K562 (cell line): ENCODE measurements at regions not wholly inside any gene's neighbourhood (a gene's known extent, or its start where the extent isn't known, plus 50 kb on each side); places are given as distances from the start of the nearest gene placed in this dataset.
"Not testable (repeated sequence)": the region's sequence is repeated elsewhere in the genome, so short reads cannot be mapped to it uniquely, and the experiment has no call there.

Experiments used
- ATAC-seq: fragments of 200-7000 bp; cut with Tn5 transposase; 3 replicates; pipeline ENCODE4 v1.9.1; 2020; ENCODE audit warnings: moderate library complexity
- BruUV-seq: library from RNA; stranded (reverse); fragments of 400-500 nt; replicated peaks from 2 replicates; lab custom pipeline; 2021; lab: Mats Ljungman, UMichigan
- CTCF ChIA-PET: fragments of 300-600 bp; formaldehyde crosslinking; extraction: SDS; loops from one replicate; lab custom pipeline; 2021; ENCODE audit warnings: low intra/inter-chr PET ratio; lab: Yijun Ruan, JAX
- POLR2A ChIA-PET: fragments of 300-600, 350-650 bp; sonication (Branson Sonifier 250); formaldehyde crosslinking; extraction: SDS; loops from one replicate; lab custom pipeline; 2021; ENCODE audit warnings: antibody characterized with exemption, inconsistent platforms; lab: Yijun Ruan, JAX
- DNase-seq, 4 experiments: peaks; one replicate each; pipeline versions ENCODE4 v3.0.0 to v3.0.0-alpha.2; 2011 to 2018; ENCODE audit warnings: low spot score in 3 of 4, mixed read lengths in 3 of 4; ENCODE audit errors: extremely low read depth in 1 of 4
- FAIRE-seq: peaks from 2 replicates; lab custom pipeline; 2011; peaks lifted over from hg19 to GRCh38; lab: Jason Lieb, UNC
- H2AFZ ChIP-seq: 2 replicates; pipeline ENCODE4 v1.6.0; 2011; ENCODE audit warnings: low read depth, low read length, control low read depth, inconsistent platforms
- H3K27ac ChIP-seq: fragments of 200-600 bp; 3 replicates; pipeline ENCODE4 v1.8.0; 2011; ENCODE audit warnings: low read depth, mild to moderate bottlenecking, control low read depth, inconsistent platforms, low read length, moderate library complexity, mixed read lengths; ENCODE audit errors: extremely low read depth
- H3K27me3 ChIP-seq, 2 experiments: fragments of 300-600 bp in 1 of 2; 2 replicates in 1 of 2; 3 replicates in 1 of 2; pipeline versions ENCODE4 v1.6.0 to v1.8.0; 2011; ENCODE audit warnings: inconsistent platforms in 2 of 2, low read length in 2 of 2, mild to moderate bottlenecking in 1 of 2, mixed read lengths in 1 of 2, moderate library complexity in 1 of 2; ENCODE audit not compliant: control insufficient read depth in 2 of 2, insufficient read depth in 2 of 2
- H3K36me3 ChIP-seq: fragments of 300-600 bp; 3 replicates; pipeline ENCODE4 v1.8.0; 2011; ENCODE audit warnings: mild to moderate bottlenecking, low read length, inconsistent platforms; ENCODE audit not compliant: control insufficient read depth, insufficient read depth
- H3K4me1 ChIP-seq, 2 experiments: fragments of 200-600 bp in 1 of 2; replicated peaks in 1 of 2; 2 replicates in 1 of 2; 3 replicates in 1 of 2; pipeline versions ENCODE4 v1.5.1 to v1.8.0; 2011; ENCODE audit warnings: inconsistent platforms in 2 of 2, low read length in 2 of 2, mild to moderate bottlenecking in 1 of 2, mixed read lengths in 1 of 2, moderate library complexity in 1 of 2; ENCODE audit not compliant: control insufficient read depth in 2 of 2, insufficient read depth in 2 of 2
- H3K4me2 ChIP-seq: 2 replicates; pipeline ENCODE4 v1.6.1; 2011; ENCODE audit warnings: low read length, control low read depth, inconsistent platforms, mixed read lengths; ENCODE audit not compliant: insufficient read depth
- H3K4me3 ChIP-seq: fragments of 200-600 bp; sonication (generic), shearing (Covaris generic); 2 replicates; pipeline ENCODE4 v1.5.1; 2016; ENCODE audit warnings: control low read depth, inconsistent platforms
- H3K79me2 ChIP-seq: fragments of 200-600 bp; 3 replicates; pipeline ENCODE4 v1.8.0; 2011; ENCODE audit warnings: low read length, inconsistent platforms; ENCODE audit not compliant: control insufficient read depth, insufficient read depth
- H3K9ac ChIP-seq, 2 experiments: 2 replicates each; pipeline versions ENCODE4 v1.6.0 to v1.6.1; 2011; ENCODE audit warnings: low read depth in 2 of 2, low read length in 2 of 2, control low read depth in 1 of 2, inconsistent platforms in 1 of 2, mild to moderate bottlenecking in 1 of 2, mixed read lengths in 1 of 2; ENCODE audit not compliant: insufficient read depth in 1 of 2
- H3K9me1 ChIP-seq: one replicate; pipeline ENCODE4 v1.6.0; 2011; ENCODE audit warnings: inconsistent platforms, mild to moderate bottlenecking, low read length, moderate library complexity; ENCODE audit not compliant: control insufficient read depth, insufficient read depth
- H3K9me3 ChIP-seq: replicated peaks from 2 replicates; pipeline ENCODE4 v1.5.1; 2011; ENCODE audit warnings: low read depth, low read length, inconsistent platforms; ENCODE audit not compliant: control insufficient read depth, insufficient read depth
- H4K20me1 ChIP-seq: replicated peaks from 2 replicates; pipeline ENCODE4 v1.6.1; 2011; ENCODE audit warnings: low read length, inconsistent platforms, mixed read lengths; ENCODE audit not compliant: control insufficient read depth, insufficient read depth
- ETS2 ChIP-seq: IDR thresholded peaks from 2 replicates; pipeline ENCODE4 v1.6.1; 2016; ENCODE audit warnings: borderline replicate concordance, missing genetic modification characterization, mild to moderate bottlenecking, moderate library complexity, missing compliant biosample characterization; ENCODE audit not compliant: poor library complexity, severe bottlenecking
- HNRNPLL ChIP-seq: fragments of 200-400 bp; formaldehyde crosslinking; IDR thresholded peaks from 2 replicates; pipeline ENCODE4 v1.6.1; 2017; ENCODE audit warnings: low read length, low read depth, mild to moderate bottlenecking; ENCODE audit not compliant: poor library complexity, severe bottlenecking
- SIN3B ChIP-seq: fragments of 450-650 bp; IDR thresholded peaks from 2 replicates; pipeline ENCODE4 v1.6.1; 2017; ENCODE audit warnings: low read depth, mild to moderate bottlenecking, moderate library complexity
- WGBS: fragments of 100-300 bp; shearing (Covaris generic); methylation state at CpG from one replicate; pipeline ENCODE4 v1.1.6; 2016; ENCODE audit warnings: low coverage, mixed read lengths; ENCODE audit not compliant: insufficient coverage; ENCODE audit errors: missing lambda C conversion rate; 5-methylcytosine and 5-hydroxymethylcytosine counted together
- in situ Hi-C: fragments of 300-500 bp; cut with MboI; formaldehyde crosslinking; loops from 4 replicates; pipeline ENCODE4 v1.15.0; 2018; ENCODE audit warnings: inconsistent platforms, mixed read lengths
- intact Hi-C: fragments of 100-400 bp; cut with micrococcal nuclease; formaldehyde crosslinking; loops from 2 replicates; pipeline ENCODE4 v1.14.2; 2022

DNA sequence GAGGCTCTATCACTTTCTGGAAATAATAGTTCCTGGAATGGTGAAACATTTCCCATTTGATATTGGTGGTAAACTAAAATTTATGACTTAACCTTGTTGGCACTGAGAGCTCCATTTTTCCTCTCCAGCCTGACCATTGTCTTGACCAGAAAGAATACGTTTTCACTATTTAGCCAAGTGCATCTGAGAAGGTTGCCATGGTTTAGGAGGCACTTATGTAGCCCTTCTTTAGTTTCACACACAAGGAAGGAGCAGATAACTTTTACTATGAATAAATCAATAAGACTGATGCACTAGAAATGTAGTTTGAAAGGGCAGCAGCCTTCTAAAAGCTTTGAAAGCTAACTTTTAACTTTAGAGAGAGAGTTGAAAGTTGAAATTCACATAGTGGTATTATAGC is 1045.5 kb upstream of the CDH6 start:
- no peak for DNase-seq
- in situ Hi-C loops: no loop called here
- Histone ChIP-seq H3K9me3 (no peaks in the 10 kb centered on the region), H4K20me1 (no peaks in the 10 kb centered on the region), H3K4me2 (no peak overlapping the region), H3K27ac (no peak overlapping the region), H3K9me1 (no peaks in the 10 kb centered on the region), H3K36me3 (no peaks in the 10 kb centered on the region), H2AFZ (no peak overlapping the region), H3K4me1 (no peaks in the 10 kb centered on the region), H3K27me3 (no peaks in the 10 kb centered on the region), H3K9ac (no peak overlapping the region), H3K4me3 (no peak overlapping the region), H3K79me2 (no peaks in the 10 kb centered on the region)
- intact Hi-C loops: no loop called here
- 0% methylated on average over 1 of the region's 1 CpG for WGBS
- POLR2A ChIA-PET: no interaction called here
- no peak for TF ChIP-seq SIN3B
- TF ChIP-seq HNRNPLL: no peak
- TF ChIP-seq ETS2 (tag): no peak
- no peak for FAIRE-seq
- ATAC-seq: no peak
- BruUV-seq: no TSS peak
- CTCF ChIA-PET: no interaction called here

- DNase-seq, H3K9ac ChIP-seq, POLR2A ChIA-PET, BruUV-seq, H3K36me3 ChIP-seq, H3K27ac ChIP-seq, H4K20me1 ChIP-seq, CTCF ChIA-PET, H3K4me3 ChIP-seq, H3K4me1 ChIP-seq, intact Hi-C loops, H3K9me1 ChIP-seq, in situ Hi-C loops, H3K79me2 ChIP-seq, H3K9me3 ChIP-seq, ATAC-seq, H3K4me2 ChIP-seq, H2AFZ ChIP-seq, FAIRE-seq, H3K27me3 ChIP-seq: not testable (repeated sequence)
- 2% methylated on average over 4 of the region's 4 CpGs for WGBS
Observed at GRCh38 chr5:30144059-30144458, 1049.4 kb upstream of the CDH6 start.
